ENCODE measurements at regions not wholly inside any gene's neighbourhood (a gene's known extent, or its start where the extent isn't known, plus 50 kb on each side); places are given as distances from the start of the nearest gene placed in this dataset.

GRCh38 chr6:105503641-105504040 is 100.8 kb upstream of the PREP start:
- TF ChIP-seq CTCF (IDR thresholded peaks at IDR 0.05; ENCODE audit: low read depth, low read length, poor library complexity, severe bottlenecking) (no peak), EZH2phosphoT487 (IDR thresholded peaks at IDR 0.05; ENCODE audit: borderline replicate concordance, low read length) (no peak)

Data from DOHH2 (cell line).